K562 (cell line): ENCODE measurements at regions not wholly inside any gene's neighbourhood (a gene's known extent, or its start where the extent isn't known, plus 50 kb on each side); places are given as distances from the start of the nearest gene placed in this dataset.

Experiments
- ATAC-seq: fragments of 200-7000 bp; cut with Tn5 transposase; 3 replicates; pipeline ENCODE4 v1.9.1; 2020; ENCODE audit warnings: moderate library complexity
- BruUV-seq: library from RNA; stranded (reverse); fragments of 400-500 nt; replicated peaks from 2 replicates; lab custom pipeline; 2021; lab: Mats Ljungman, UMichigan
- CTCF ChIA-PET: fragments of 300-600 bp; formaldehyde crosslinking; extraction: SDS; loops from one replicate; lab custom pipeline; 2021; ENCODE audit warnings: low intra/inter-chr PET ratio; lab: Yijun Ruan, JAX
- POLR2A ChIA-PET: fragments of 300-600, 350-650 bp; sonication (Branson Sonifier 250); formaldehyde crosslinking; extraction: SDS; loops from one replicate; lab custom pipeline; 2021; ENCODE audit warnings: antibody characterized with exemption, inconsistent platforms; lab: Yijun Ruan, JAX
- DNase-seq, 4 experiments: peaks; one replicate each; pipeline versions ENCODE4 v3.0.0 to v3.0.0-alpha.2; 2011 to 2018; ENCODE audit warnings: low spot score in 3 of 4, mixed read lengths in 3 of 4; ENCODE audit errors: extremely low read depth in 1 of 4
- FAIRE-seq: peaks from 2 replicates; lab custom pipeline; 2011; peaks lifted over from hg19 to GRCh38; lab: Jason Lieb, UNC
- H2AFZ ChIP-seq: 2 replicates; pipeline ENCODE4 v1.6.0; 2011; ENCODE audit warnings: low read depth, low read length, control low read depth, inconsistent platforms
- H3K27ac ChIP-seq: fragments of 200-600 bp; 3 replicates; pipeline ENCODE4 v1.8.0; 2011; ENCODE audit warnings: low read depth, mild to moderate bottlenecking, control low read depth, inconsistent platforms, low read length, moderate library complexity, mixed read lengths; ENCODE audit errors: extremely low read depth
- H3K27me3 ChIP-seq, 2 experiments: fragments of 300-600 bp in 1 of 2; 2 replicates in 1 of 2; 3 replicates in 1 of 2; pipeline versions ENCODE4 v1.6.0 to v1.8.0; 2011; ENCODE audit warnings: inconsistent platforms in 2 of 2, low read length in 2 of 2, mild to moderate bottlenecking in 1 of 2, mixed read lengths in 1 of 2, moderate library complexity in 1 of 2; ENCODE audit not compliant: control insufficient read depth in 2 of 2, insufficient read depth in 2 of 2
- H3K36me3 ChIP-seq: fragments of 300-600 bp; 3 replicates; pipeline ENCODE4 v1.8.0; 2011; ENCODE audit warnings: mild to moderate bottlenecking, low read length, inconsistent platforms; ENCODE audit not compliant: control insufficient read depth, insufficient read depth
- H3K4me1 ChIP-seq, 2 experiments: fragments of 200-600 bp in 1 of 2; replicated peaks in 1 of 2; 2 replicates in 1 of 2; 3 replicates in 1 of 2; pipeline versions ENCODE4 v1.5.1 to v1.8.0; 2011; ENCODE audit warnings: inconsistent platforms in 2 of 2, low read length in 2 of 2, mild to moderate bottlenecking in 1 of 2, mixed read lengths in 1 of 2, moderate library complexity in 1 of 2; ENCODE audit not compliant: control insufficient read depth in 2 of 2, insufficient read depth in 2 of 2
- H3K4me2 ChIP-seq: 2 replicates; pipeline ENCODE4 v1.6.1; 2011; ENCODE audit warnings: low read length, control low read depth, inconsistent platforms, mixed read lengths; ENCODE audit not compliant: insufficient read depth
- H3K4me3 ChIP-seq: fragments of 200-600 bp; sonication (generic), shearing (Covaris generic); 2 replicates; pipeline ENCODE4 v1.5.1; 2016; ENCODE audit warnings: control low read depth, inconsistent platforms
- H3K79me2 ChIP-seq: fragments of 200-600 bp; 3 replicates; pipeline ENCODE4 v1.8.0; 2011; ENCODE audit warnings: low read length, inconsistent platforms; ENCODE audit not compliant: control insufficient read depth, insufficient read depth
- H3K9ac ChIP-seq, 2 experiments: 2 replicates each; pipeline versions ENCODE4 v1.6.0 to v1.6.1; 2011; ENCODE audit warnings: low read depth in 2 of 2, low read length in 2 of 2, control low read depth in 1 of 2, inconsistent platforms in 1 of 2, mild to moderate bottlenecking in 1 of 2, mixed read lengths in 1 of 2; ENCODE audit not compliant: insufficient read depth in 1 of 2
- H3K9me1 ChIP-seq: one replicate; pipeline ENCODE4 v1.6.0; 2011; ENCODE audit warnings: inconsistent platforms, mild to moderate bottlenecking, low read length, moderate library complexity; ENCODE audit not compliant: control insufficient read depth, insufficient read depth
- H3K9me3 ChIP-seq: replicated peaks from 2 replicates; pipeline ENCODE4 v1.5.1; 2011; ENCODE audit warnings: low read depth, low read length, inconsistent platforms; ENCODE audit not compliant: control insufficient read depth, insufficient read depth
- H4K20me1 ChIP-seq: replicated peaks from 2 replicates; pipeline ENCODE4 v1.6.1; 2011; ENCODE audit warnings: low read length, inconsistent platforms, mixed read lengths; ENCODE audit not compliant: control insufficient read depth, insufficient read depth
- CBX8 ChIP-seq: fragments of 200-600 bp; sonication (generic); IDR thresholded peaks from 2 replicates; pipeline ENCODE4 v1.6.1; 2012; ENCODE audit warnings: borderline replicate concordance, mixed run types, low read depth, mild to moderate bottlenecking, moderate library complexity, mixed read lengths, low read length, control low read depth, inconsistent platforms; ENCODE audit not compliant: poor library complexity, severe bottlenecking; ENCODE audit errors: extremely low read depth
- JUNB ChIP-seq: fragments of 450-650 bp; formaldehyde crosslinking; conservative IDR thresholded peaks from 2 replicates; pipeline ENCODE4 v1.4.0; 2020; ENCODE audit warnings: mild to moderate bottlenecking
- KAT2B ChIP-seq: IDR thresholded peaks from one replicate; pipeline ENCODE4 v1.6.1; 2012; ENCODE audit warnings: low read depth, mild to moderate bottlenecking, control low read depth, inconsistent platforms, low read length, moderate library complexity
- MAFF ChIP-seq: IDR thresholded peaks from 2 replicates; pipeline ENCODE4 v1.6.1; 2012; ENCODE audit warnings: low read length, improper control_type of control experiment
- MTA1 ChIP-seq: fragments of 450-650 bp; IDR thresholded peaks from 2 replicates; pipeline ENCODE4 v1.6.1; 2017; ENCODE audit warnings: borderline replicate concordance
- PTBP1 ChIP-seq: fragments of 200-400 bp; formaldehyde crosslinking; IDR thresholded peaks from 2 replicates; pipeline ENCODE4 v1.6.1; 2017; ENCODE audit warnings: low read depth, low read length
- SMARCB1 ChIP-seq: IDR thresholded peaks from 2 replicates; pipeline ENCODE4 v1.6.1; 2011; ENCODE audit warnings: improper control_type of control experiment, low read depth; ENCODE audit not compliant: insufficient read length
- YBX1 ChIP-seq: fragments of 450-650 bp; IDR thresholded peaks from 2 replicates; pipeline ENCODE4 v1.7.1; 2016; ENCODE audit warnings: mild to moderate bottlenecking
- YY1 ChIP-seq, 3 experiments: IDR thresholded peaks; 2 replicates each; pipeline ENCODE4 v1.6.1; 2011; ENCODE audit warnings: low read length in 2 of 3, mild to moderate bottlenecking in 2 of 3, moderate library complexity in 2 of 3, borderline replicate concordance in 1 of 3, control low read depth in 1 of 3, low read depth in 1 of 3; ENCODE audit not compliant: insufficient read depth in 3 of 3, insufficient replicate concordance in 2 of 3, control insufficient read depth in 1 of 3, insufficient read length in 1 of 3; ENCODE audit errors: extremely low read depth in 1 of 3
- ZNF23 ChIP-seq: fragments of 250-450 bp; sonication (Bioruptor Pico); IDR thresholded peaks from 2 replicates; pipeline ENCODE4 v1.4.0; 2020; ENCODE audit warnings: mild to moderate bottlenecking
- ZNF398 ChIP-seq: fragments of 250-450 bp; sonication (Bioruptor Pico); IDR thresholded peaks from 2 replicates; pipeline ENCODE4 v1.8.0; 2021; ENCODE audit warnings: moderate library complexity, mild to moderate bottlenecking, inconsistent platforms
- ZNF444 ChIP-seq: fragments of 250-450 bp; sonication (Bioruptor Pico); IDR thresholded peaks from 2 replicates; pipeline ENCODE4 v1.4.0; 2020; ENCODE audit warnings: mild to moderate bottlenecking, moderate library complexity
- ZNF512 ChIP-seq: IDR thresholded peaks from 2 replicates; pipeline ENCODE4 v1.6.1; 2016; ENCODE audit warnings: missing genetic modification characterization, missing compliant biosample characterization
- ZNF561 ChIP-seq: fragments of 450-650 bp; formaldehyde crosslinking; conservative IDR thresholded peaks from 2 replicates; pipeline ENCODE4 v1.4.0; 2020; ENCODE audit warnings: mild to moderate bottlenecking, moderate library complexity
- ZNF639 ChIP-seq, 2 experiments: fragments of 200-800 bp in 1 of 2; sonication (Bioruptor generic) in 1 of 2; sonication (generic) in 1 of 2; formaldehyde crosslinking in 1 of 2; IDR thresholded peaks in 1 of 2; conservative IDR thresholded peaks in 1 of 2; 2 replicates each; pipeline versions ENCODE4 v1.5.0 to v1.6.1; 2016 to 2020; ENCODE audit warnings: missing compliant biosample characterization in 1 of 2, missing genetic modification characterization in 1 of 2, missing genetic modification reagents in 1 of 2
- ZNF77 ChIP-seq: fragments of 250-450 bp; sonication (Bioruptor Pico); IDR thresholded peaks from 2 replicates; pipeline ENCODE4 v1.5.0; 2020
- WGBS: fragments of 100-300 bp; shearing (Covaris generic); methylation state at CpG from one replicate; pipeline ENCODE4 v1.1.6; 2016; ENCODE audit warnings: low coverage, mixed read lengths; ENCODE audit not compliant: insufficient coverage; ENCODE audit errors: missing lambda C conversion rate; 5-methylcytosine and 5-hydroxymethylcytosine counted together
- in situ Hi-C: fragments of 300-500 bp; cut with MboI; formaldehyde crosslinking; loops from 4 replicates; pipeline ENCODE4 v1.15.0; 2018; ENCODE audit warnings: inconsistent platforms, mixed read lengths
- intact Hi-C: fragments of 100-400 bp; cut with micrococcal nuclease; formaldehyde crosslinking; loops from 2 replicates; pipeline ENCODE4 v1.14.2; 2022

- H3K4me1 ChIP-seq = no peaks in the 10 kb centered on the region
- no peak overlapping the region for H3K9ac ChIP-seq
- no peak for DNase-seq
- intact Hi-C loops = no loop called here
- ATAC-seq = no peak
- no peak overlapping the region for H3K4me2 ChIP-seq
- no peak overlapping the region for H3K4me3 ChIP-seq
- no peak overlapping the region for H3K27ac ChIP-seq
- POLR2A ChIA-PET = no interaction called here
- H4K20me1 ChIP-seq = no peaks in the 10 kb centered on the region
- H3K27me3 ChIP-seq = no peaks in the 10 kb centered on the region
- in situ Hi-C loops = no loop called here
- H3K36me3 ChIP-seq = no peaks in the 10 kb centered on the region
- H3K9me1 ChIP-seq = no peaks in the 10 kb centered on the region
- CTCF ChIA-PET = no interaction called here
- FAIRE-seq = no peak
- H3K9me3 ChIP-seq = no peaks in the 10 kb centered on the region
- 7% methylated on average over 2 of the region's 2 CpGs for WGBS
- no peaks in the 10 kb centered on the region for H3K79me2 ChIP-seq
- no TSS peak for BruUV-seq
- no peak overlapping the region for H2AFZ ChIP-seq
- TF ChIP-seq ZNF444 (CRISPR knock-in tag) = no peak
- no peak for TF ChIP-seq ZNF561 (CRISPR knock-in tag)
- TF ChIP-seq JUNB (CRISPR knock-in tag) = no peak
- no peak for TF ChIP-seq ZNF23 (CRISPR knock-in tag)
- no peak for TF ChIP-seq SMARCB1
- TF ChIP-seq YBX1 = no peak
- no peak for TF ChIP-seq ZNF398 (CRISPR knock-in tag)
- no peak for TF ChIP-seq CBX8
- no peak for TF ChIP-seq YY1 (IDR thresholded peaks at IDR 0.05; ENCODE audit: borderline replicate concordance in 1 of 3, control insufficient read depth in 1 of 3, extremely low read depth in 1 of 3, insufficient read depth in 3 of 3, insufficient read length in 1 of 3, insufficient replicate concordance in 2 of 3, low read depth in 1 of 3, low read length in 2 of 3)
- no peak for TF ChIP-seq MTA1
- TF ChIP-seq MAFF = no peak
- TF ChIP-seq ZNF512 (tag) = no peak
- no peak for TF ChIP-seq ZNF77 (CRISPR knock-in tag)
- TF ChIP-seq KAT2B = no peak
- no peak for TF ChIP-seq ZNF639 (CRISPR knock-in tag; conservative IDR thresholded peaks at IDR 0.05 in 1 of 2, IDR thresholded peaks at IDR 0.05 in 1 of 2)
- TF ChIP-seq PTBP1 = no peak
Observed at GRCh38 chr6:90790696-90791095, 203.8 kb upstream of the MAP3K7 start.
